ENCODE measurements at regions not wholly inside any gene's neighbourhood (a gene's known extent, or its start where the extent isn't known, plus 50 kb on each side); places are given as distances from the start of the nearest gene placed in this dataset.

GRCh38 chr1:82582347-82582746, 781.6 kb downstream of the ADGRL2 start:
- no peak for DNase-seq (ENCODE audit: low read depth in 4 of 4, low spot score in 2 of 4)

- DNase-seq (ENCODE audit: low read depth in 4 of 4, low spot score in 2 of 4): no peak
Measured at GRCh38 chr1:82578086-82578726, 777.5 kb downstream of the ADGRL2 start.

- DNase-seq (ENCODE audit: low read depth in 4 of 4, low spot score in 2 of 4): no peak
Measured at GRCh38 chr1:82567348-82567747, 766.6 kb downstream of the ADGRL2 start.

- DNase-seq (ENCODE audit: low read depth in 4 of 4, low spot score in 2 of 4): no peak
Measured at GRCh38 chr1:82565546-82565945, 764.8 kb downstream of the ADGRL2 start.

- no peak for DNase-seq (ENCODE audit: low read depth in 4 of 4, low spot score in 2 of 4)
Measured at GRCh38 chr1:82565146-82565545, 764.4 kb downstream of the ADGRL2 start.

GRCh38 chr1:82564333-82564732, 763.6 kb downstream of the ADGRL2 start:
- DNase-seq (ENCODE audit: low read depth in 4 of 4, low spot score in 2 of 4): no peak

GRCh38 chr1:82562448-82562847, 761.7 kb downstream of the ADGRL2 start:
- DNase-seq (ENCODE audit: low read depth in 4 of 4, low spot score in 2 of 4): no peak

GRCh38 chr1:82560566-82560965, 759.8 kb downstream of the ADGRL2 start:
- DNase-seq (ENCODE audit: low read depth in 4 of 4, low spot score in 2 of 4): no peak

- no peak for DNase-seq (ENCODE audit: low read depth in 4 of 4, low spot score in 2 of 4)
Measured at GRCh38 chr1:82555501-82555900, 754.8 kb downstream of the ADGRL2 start.

- DNase-seq (ENCODE audit: low read depth in 4 of 4, low spot score in 2 of 4): no peak
Measured at GRCh38 chr1:82549841-82550240, 749.1 kb downstream of the ADGRL2 start.

- DNase-seq (ENCODE audit: low read depth in 4 of 4, low spot score in 2 of 4): no peak
Measured at GRCh38 chr1:82542766-82543165, 742.0 kb downstream of the ADGRL2 start.

GRCh38 chr1:82542141-82542540, 741.4 kb downstream of the ADGRL2 start:
- DNase-seq (ENCODE audit: low read depth in 4 of 4, low spot score in 2 of 4): no peak

GRCh38 chr1:82540006-82540405, 739.3 kb downstream of the ADGRL2 start:
- DNase-seq (ENCODE audit: low read depth in 4 of 4, low spot score in 2 of 4): no peak

GRCh38 chr1:82538876-82539275, 738.1 kb downstream of the ADGRL2 start:
- DNase-seq (ENCODE audit: low read depth in 4 of 4, low spot score in 2 of 4): no peak

- DNase-seq (ENCODE audit: low read depth in 4 of 4, low spot score in 2 of 4): no peak
Measured at GRCh38 chr1:82534996-82535395, 734.3 kb downstream of the ADGRL2 start.

GRCh38 chr1:82525378-82525777, 724.6 kb downstream of the ADGRL2 start:
- DNase-seq (ENCODE audit: low read depth in 4 of 4, low spot score in 2 of 4): no peak

GRCh38 chr1:82520611-82521010, 719.9 kb downstream of the ADGRL2 start:
- DNase-seq (ENCODE audit: low read depth in 4 of 4, low spot score in 2 of 4): no peak

- DNase-seq (ENCODE audit: low read depth in 4 of 4, low spot score in 2 of 4): peak in 2 of 4 donors; percentile 23 to 24
Measured at GRCh38 chr1:82517586-82517985, 716.9 kb downstream of the ADGRL2 start.

GRCh38 chr1:82515650-82516049, 714.9 kb downstream of the ADGRL2 start:
- no peak for DNase-seq (ENCODE audit: low read depth in 4 of 4, low spot score in 2 of 4)

GRCh38 chr1:82511441-82511840, 710.7 kb downstream of the ADGRL2 start:
- DNase-seq (ENCODE audit: low read depth in 4 of 4, low spot score in 2 of 4): no peak

GRCh38 chr1:82510431-82510830, 709.7 kb downstream of the ADGRL2 start:
- DNase-seq (ENCODE audit: low read depth in 4 of 4, low spot score in 2 of 4): no peak

- DNase-seq (ENCODE audit: low read depth in 4 of 4, low spot score in 2 of 4): no peak
Measured at GRCh38 chr1:82507011-82507410, 706.3 kb downstream of the ADGRL2 start.

- DNase-seq (ENCODE audit: low read depth in 4 of 4, low spot score in 2 of 4): no peak
Measured at GRCh38 chr1:82503822-82504221, 703.1 kb downstream of the ADGRL2 start.
